GM21390 (cell line): ENCODE measurements at regions not wholly inside any gene's neighbourhood (a gene's known extent, or its start where the extent isn't known, plus 50 kb on each side); places are given as distances from the start of the nearest gene placed in this dataset.
"Not testable (repeated sequence)": the region's sequence is repeated elsewhere in the genome, so short reads cannot be mapped to it uniquely, and the experiment has no call there.

Experiments used
- ATAC-seq: cut with Tn5 transposase; IDR thresholded peaks from one replicate; pipeline ENCODE4 v1.9.1; 2021; ENCODE audit not compliant: unreplicated experiment

DNA sequence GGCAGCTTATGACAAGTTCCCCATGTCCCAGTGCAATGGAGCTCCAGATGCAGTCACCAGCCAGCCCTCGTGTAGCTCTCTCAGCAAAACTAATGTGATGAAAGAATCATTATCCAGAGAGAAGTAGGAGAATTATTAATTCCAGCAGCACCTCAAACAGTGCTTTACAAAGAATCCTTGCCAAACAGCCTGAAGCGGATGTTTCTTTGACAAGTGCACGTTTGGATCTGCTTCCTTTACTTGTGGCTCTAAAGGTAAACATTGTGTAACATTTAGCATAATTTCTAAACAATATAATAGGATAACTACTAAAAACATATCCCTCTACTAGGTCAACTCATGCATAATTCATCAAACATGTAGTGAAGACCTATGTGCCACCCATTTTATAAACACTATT, 197.0 kb downstream of the FAM181B start:
- no peak for ATAC-seq

GRCh38 chr11:82533628-82534327, 199.9 kb downstream of the FAM181B start:
- ATAC-seq = no peak

DNA sequence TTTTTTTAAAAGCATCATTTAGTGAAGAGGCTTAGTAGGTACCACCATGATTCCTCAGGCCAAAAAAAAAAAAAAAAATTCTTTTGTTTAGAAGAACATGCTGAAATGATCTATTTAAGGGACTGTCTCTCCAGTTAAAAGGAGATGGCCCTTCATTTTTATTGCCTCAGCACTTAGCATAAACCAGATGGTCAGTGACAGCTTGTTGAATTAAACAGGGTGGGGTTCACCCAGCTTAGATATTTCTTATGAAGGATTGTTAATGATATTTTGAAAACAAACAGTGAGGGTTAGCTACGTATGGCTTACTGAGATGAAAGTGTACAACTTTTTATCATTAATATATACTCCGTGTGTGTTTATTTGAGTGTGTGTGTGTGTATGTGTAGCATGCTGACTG, 203.7 kb downstream of the FAM181B start:
- no peak for ATAC-seq

GRCh38 chr11:82527081-82527584, 206.5 kb downstream of the FAM181B start:
- ATAC-seq = no peak

DNA sequence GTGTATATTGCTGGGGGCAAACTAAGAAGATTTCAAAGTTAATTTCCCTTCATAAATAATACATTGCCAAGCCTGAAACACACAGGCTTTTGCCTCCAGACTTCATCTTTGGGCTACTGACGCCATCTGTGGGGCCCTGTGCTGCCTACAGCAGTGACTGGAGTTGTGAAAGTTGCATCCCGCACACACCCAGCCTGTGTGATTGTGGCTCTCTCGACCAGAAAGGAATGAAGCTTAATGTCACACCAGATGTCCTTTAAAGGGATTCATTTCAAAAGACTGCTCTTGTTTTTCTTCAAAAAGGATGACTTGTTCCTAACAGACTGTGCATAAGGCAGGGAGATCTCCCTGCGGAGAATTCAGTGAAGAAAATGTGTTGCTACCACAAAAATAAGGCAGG, 210.5 kb downstream of the FAM181B start:
- ATAC-seq = no peak

GRCh38 chr11:82521427-82521826, 212.2 kb downstream of the FAM181B start:
- no peak for ATAC-seq

DNA sequence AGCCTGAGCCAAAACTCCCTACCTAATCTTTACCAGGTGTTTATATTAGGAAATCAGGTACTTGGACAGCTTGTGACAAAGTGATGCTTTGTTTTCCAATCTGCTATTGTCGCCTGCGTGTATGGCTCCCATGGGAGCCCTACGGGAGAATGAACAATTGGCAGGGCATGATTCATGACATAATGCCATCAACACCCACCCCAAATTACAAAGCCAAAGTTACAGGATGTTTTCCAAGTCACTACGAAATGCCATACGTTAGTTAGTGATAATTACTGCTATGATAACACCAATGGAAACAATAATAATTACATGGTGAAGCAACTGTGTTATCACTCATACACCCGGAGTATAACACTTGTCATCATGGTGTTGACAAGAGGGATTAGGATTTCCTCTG, 226.4 kb downstream of the FAM181B start:
- no peak for ATAC-seq

DNA sequence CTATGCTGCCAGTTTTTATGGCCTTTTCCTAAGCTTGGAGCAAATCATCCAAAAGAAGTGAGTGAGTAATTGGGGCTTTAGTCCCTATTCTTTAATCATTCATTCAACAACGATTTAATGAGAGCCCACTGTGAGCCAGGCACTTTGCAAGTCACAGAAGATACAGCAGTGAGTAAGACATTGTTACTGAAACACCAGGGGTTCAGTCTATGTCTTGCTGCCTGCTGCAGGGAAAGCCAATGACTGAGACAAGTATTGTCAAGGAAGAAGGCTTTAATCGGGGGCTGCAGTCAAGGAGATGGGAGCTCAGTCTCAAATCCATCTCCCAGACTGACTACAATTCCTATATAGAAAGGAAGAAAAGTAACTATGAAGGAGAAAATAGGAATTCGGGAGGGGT, 228.3 kb downstream of the FAM181B start:
- no peak for ATAC-seq

GRCh38 chr11:82501174-82501573, 232.5 kb downstream of the FAM181B start:
- ATAC-seq = not testable (repeated sequence)

DNA sequence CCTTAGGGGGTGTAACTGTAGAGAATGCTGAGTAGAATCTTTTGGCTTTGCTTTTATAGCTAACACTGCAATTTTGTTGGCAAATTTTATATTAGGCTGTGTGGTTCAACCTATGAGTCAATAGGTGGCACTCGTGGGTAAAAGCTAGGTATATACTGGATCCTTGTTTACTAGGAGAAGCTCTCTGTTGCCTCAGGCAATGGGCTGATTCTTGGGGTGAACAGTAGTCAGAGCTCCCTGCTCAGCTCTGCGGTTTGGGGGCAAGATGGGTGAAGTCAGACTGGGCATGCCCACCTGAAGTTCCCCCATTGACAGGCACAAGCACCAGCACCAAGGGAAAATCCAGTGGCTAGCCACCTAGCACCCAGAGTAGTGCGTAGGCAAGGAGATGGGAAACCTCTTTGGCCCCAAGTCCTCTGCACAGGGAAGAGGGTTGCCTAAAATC, 238.7 kb downstream of the FAM181B start:
- ATAC-seq = peak; percentile 80

DNA sequence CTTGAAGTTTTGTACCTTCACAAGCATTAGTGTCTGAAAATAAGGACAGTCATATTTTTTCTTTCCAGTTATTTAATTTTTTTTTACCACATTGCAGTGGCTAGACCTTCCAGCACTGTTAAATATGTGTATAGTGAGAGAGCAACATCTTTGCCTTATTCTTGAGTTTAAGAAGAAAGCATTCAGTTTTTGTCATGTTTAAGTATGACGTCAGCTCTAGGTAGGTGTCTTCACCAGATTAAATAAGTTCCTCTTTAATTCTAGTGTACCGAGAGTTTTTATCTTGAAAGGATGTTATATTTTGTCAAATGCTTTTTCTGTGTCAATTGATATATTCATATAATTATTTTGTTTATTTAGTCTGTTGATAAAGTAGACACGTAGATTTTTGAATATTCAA, 258.8 kb downstream of the FAM181B start:
- no peak for ATAC-seq

DNA sequence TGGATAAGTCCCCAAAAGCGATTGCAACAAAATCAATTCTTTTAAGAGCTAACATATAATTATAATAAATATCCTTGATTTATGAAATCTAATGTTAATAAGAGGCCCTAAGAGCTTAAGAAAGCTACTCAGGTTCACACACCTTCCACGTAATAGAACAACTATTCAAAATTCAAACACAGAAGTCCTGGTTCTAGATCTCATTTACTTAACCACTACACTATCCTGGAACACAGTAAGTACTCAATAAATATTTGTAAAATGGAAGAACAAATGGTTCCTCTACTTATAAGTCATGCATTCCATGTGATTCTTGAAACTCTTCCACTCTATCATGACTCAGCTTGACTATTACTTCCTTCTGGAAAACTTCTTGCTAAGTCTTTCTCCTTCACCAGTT, 268.2 kb downstream of the FAM181B start:
- no peak for ATAC-seq

- ATAC-seq = no peak
Observed at GRCh38 chr11:82462608-82463242, 270.9 kb downstream of the FAM181B start.

DNA sequence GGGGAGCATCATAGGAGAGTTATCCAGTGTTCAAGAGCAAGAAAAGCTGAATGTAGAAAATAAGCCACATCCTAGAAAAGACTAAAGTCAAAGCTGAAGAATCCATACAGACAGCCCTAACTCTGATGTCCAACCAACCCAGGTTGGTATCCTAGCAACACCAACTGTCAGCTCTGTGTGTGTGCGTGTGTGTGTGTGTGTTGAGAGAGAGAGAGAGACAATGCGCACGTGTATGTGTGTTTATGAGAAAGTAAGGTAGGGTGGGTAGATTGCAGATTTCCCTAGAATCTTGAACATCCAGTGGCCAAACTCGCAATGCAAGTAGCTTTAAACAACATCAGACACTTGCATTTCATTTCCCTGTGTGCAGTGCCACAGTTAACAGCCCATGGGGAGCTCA, 274.9 kb downstream of the FAM181B start:
- no peak for ATAC-seq

- ATAC-seq = no peak
Observed at GRCh38 chr11:82458147-82458546, 275.5 kb downstream of the FAM181B start.

- ATAC-seq = no peak
Observed at GRCh38 chr11:82450996-82451395, 282.7 kb downstream of the FAM181B start.

DNA sequence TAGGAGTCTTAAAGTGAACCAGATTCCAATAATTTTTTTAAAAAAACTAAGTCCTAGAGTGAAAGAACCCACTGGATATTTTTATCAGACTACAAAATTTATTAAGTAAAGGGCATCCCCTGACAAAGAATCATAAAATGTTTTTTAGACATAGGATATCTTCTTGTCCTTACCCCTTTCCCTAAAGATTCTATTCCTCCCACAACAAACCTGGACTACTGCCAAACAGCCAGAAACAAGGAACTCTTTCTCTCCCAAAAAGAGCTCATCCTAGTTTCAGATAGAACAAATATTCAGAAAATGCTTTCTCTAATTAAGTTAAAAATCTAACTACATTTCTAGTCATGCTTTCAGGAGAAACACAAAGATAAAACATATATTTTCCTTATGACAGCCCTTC, 327.1 kb downstream of the FAM181B start:
- no peak for ATAC-seq

DNA sequence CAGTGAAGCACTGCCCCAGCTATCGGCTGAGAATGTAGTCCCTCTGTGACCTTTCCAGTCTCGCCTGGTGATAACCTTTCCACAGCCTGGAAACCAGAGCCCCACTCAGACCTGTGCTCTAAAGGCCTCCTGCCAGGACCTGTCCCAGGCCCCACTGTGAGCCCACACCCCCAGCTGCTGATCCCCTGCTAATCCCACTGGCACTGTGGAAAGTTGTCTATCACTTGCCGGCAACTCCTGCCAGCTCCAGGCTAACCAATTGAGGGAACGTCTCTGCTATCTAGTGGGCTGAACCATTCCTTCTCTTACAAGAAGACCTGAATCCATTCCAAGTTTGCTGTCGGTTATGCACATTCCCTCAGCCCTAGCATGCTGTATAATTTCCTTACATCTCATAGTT, 328.2 kb downstream of the FAM181B start:
- ATAC-seq = no peak

GRCh38 chr11:82404981-82405380, 328.7 kb downstream of the FAM181B start:
- ATAC-seq = no peak

- ATAC-seq = no peak
Observed at GRCh38 chr11:82403640-82404305, 329.9 kb downstream of the FAM181B start.

DNA sequence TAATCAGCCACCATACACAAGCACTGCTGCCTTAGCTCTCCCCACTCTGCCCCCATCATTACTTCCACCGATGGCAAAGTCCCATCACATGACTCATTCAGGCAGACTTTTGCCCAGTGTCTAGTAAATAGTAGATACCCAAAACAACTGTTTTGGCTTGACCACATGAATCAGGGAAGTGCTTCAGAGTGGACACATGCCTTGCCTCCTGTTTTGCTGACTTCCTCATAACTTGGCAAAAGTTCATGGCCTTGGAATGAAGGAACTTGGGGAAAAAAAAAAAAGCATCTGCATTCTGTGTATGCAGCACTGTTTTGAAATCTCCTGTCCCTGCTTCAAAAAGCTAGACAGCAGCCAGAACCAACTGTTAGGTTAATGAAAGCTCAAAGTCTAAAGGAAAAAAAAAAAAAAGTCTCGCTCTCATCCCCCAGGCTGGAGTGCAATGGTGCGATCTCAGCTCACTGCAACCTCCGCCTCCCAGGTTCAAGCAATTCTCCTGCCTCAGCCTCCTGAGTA, 335.3 kb downstream of the FAM181B start:
- ATAC-seq = no peak

DNA sequence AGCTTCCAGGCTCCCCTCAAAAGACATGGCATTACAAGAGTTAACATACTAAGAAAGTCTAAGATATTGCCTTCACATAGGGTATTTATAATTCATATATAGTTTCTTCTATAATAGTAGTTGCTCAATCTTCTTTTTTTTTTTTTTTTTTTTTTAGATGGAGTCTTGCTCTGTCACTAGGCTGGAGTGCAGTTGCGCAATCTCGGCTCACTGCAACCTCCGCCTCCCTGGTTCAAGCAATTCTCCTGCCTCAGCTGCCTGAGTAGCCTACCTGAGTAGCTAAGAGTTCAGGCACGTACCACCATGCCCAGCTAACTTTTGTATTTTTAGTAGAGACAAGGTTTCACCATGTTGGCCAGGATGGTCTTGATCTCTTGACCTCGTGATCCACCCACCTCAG, 337.0 kb downstream of the FAM181B start:
- not testable (repeated sequence) for ATAC-seq
